K562 (cell line): ENCODE measurements at regions not wholly inside any gene's neighbourhood (a gene's known extent, or its start where the extent isn't known, plus 50 kb on each side); places are given as distances from the start of the nearest gene placed in this dataset.

Experiments
- ATAC-seq: fragments of 200-7000 bp; cut with Tn5 transposase; 3 replicates; pipeline ENCODE4 v1.9.1; 2020; ENCODE audit warnings: moderate library complexity
- BruUV-seq: library from RNA; stranded (reverse); fragments of 400-500 nt; replicated peaks from 2 replicates; lab custom pipeline; 2021; lab: Mats Ljungman, UMichigan
- CTCF ChIA-PET: fragments of 300-600 bp; formaldehyde crosslinking; extraction: SDS; loops from one replicate; lab custom pipeline; 2021; ENCODE audit warnings: low intra/inter-chr PET ratio; lab: Yijun Ruan, JAX
- POLR2A ChIA-PET: fragments of 300-600, 350-650 bp; sonication (Branson Sonifier 250); formaldehyde crosslinking; extraction: SDS; loops from one replicate; lab custom pipeline; 2021; ENCODE audit warnings: antibody characterized with exemption, inconsistent platforms; lab: Yijun Ruan, JAX
- DNase-seq, 4 experiments: peaks; one replicate each; pipeline versions ENCODE4 v3.0.0 to v3.0.0-alpha.2; 2011 to 2018; ENCODE audit warnings: low spot score in 3 of 4, mixed read lengths in 3 of 4; ENCODE audit errors: extremely low read depth in 1 of 4
- FAIRE-seq: peaks from 2 replicates; lab custom pipeline; 2011; peaks lifted over from hg19 to GRCh38; lab: Jason Lieb, UNC
- H2AFZ ChIP-seq: 2 replicates; pipeline ENCODE4 v1.6.0; 2011; ENCODE audit warnings: low read depth, low read length, control low read depth, inconsistent platforms
- H3K27ac ChIP-seq: fragments of 200-600 bp; 3 replicates; pipeline ENCODE4 v1.8.0; 2011; ENCODE audit warnings: low read depth, mild to moderate bottlenecking, control low read depth, inconsistent platforms, low read length, moderate library complexity, mixed read lengths; ENCODE audit errors: extremely low read depth
- H3K27me3 ChIP-seq, 2 experiments: fragments of 300-600 bp in 1 of 2; 2 replicates in 1 of 2; 3 replicates in 1 of 2; pipeline versions ENCODE4 v1.6.0 to v1.8.0; 2011; ENCODE audit warnings: inconsistent platforms in 2 of 2, low read length in 2 of 2, mild to moderate bottlenecking in 1 of 2, mixed read lengths in 1 of 2, moderate library complexity in 1 of 2; ENCODE audit not compliant: control insufficient read depth in 2 of 2, insufficient read depth in 2 of 2
- H3K36me3 ChIP-seq: fragments of 300-600 bp; 3 replicates; pipeline ENCODE4 v1.8.0; 2011; ENCODE audit warnings: mild to moderate bottlenecking, low read length, inconsistent platforms; ENCODE audit not compliant: control insufficient read depth, insufficient read depth
- H3K4me1 ChIP-seq, 2 experiments: fragments of 200-600 bp in 1 of 2; replicated peaks in 1 of 2; 2 replicates in 1 of 2; 3 replicates in 1 of 2; pipeline versions ENCODE4 v1.5.1 to v1.8.0; 2011; ENCODE audit warnings: inconsistent platforms in 2 of 2, low read length in 2 of 2, mild to moderate bottlenecking in 1 of 2, mixed read lengths in 1 of 2, moderate library complexity in 1 of 2; ENCODE audit not compliant: control insufficient read depth in 2 of 2, insufficient read depth in 2 of 2
- H3K4me2 ChIP-seq: 2 replicates; pipeline ENCODE4 v1.6.1; 2011; ENCODE audit warnings: low read length, control low read depth, inconsistent platforms, mixed read lengths; ENCODE audit not compliant: insufficient read depth
- H3K4me3 ChIP-seq: fragments of 200-600 bp; sonication (generic), shearing (Covaris generic); 2 replicates; pipeline ENCODE4 v1.5.1; 2016; ENCODE audit warnings: control low read depth, inconsistent platforms
- H3K79me2 ChIP-seq: fragments of 200-600 bp; 3 replicates; pipeline ENCODE4 v1.8.0; 2011; ENCODE audit warnings: low read length, inconsistent platforms; ENCODE audit not compliant: control insufficient read depth, insufficient read depth
- H3K9ac ChIP-seq, 2 experiments: 2 replicates each; pipeline versions ENCODE4 v1.6.0 to v1.6.1; 2011; ENCODE audit warnings: low read depth in 2 of 2, low read length in 2 of 2, control low read depth in 1 of 2, inconsistent platforms in 1 of 2, mild to moderate bottlenecking in 1 of 2, mixed read lengths in 1 of 2; ENCODE audit not compliant: insufficient read depth in 1 of 2
- H3K9me1 ChIP-seq: one replicate; pipeline ENCODE4 v1.6.0; 2011; ENCODE audit warnings: inconsistent platforms, mild to moderate bottlenecking, low read length, moderate library complexity; ENCODE audit not compliant: control insufficient read depth, insufficient read depth
- H3K9me3 ChIP-seq: replicated peaks from 2 replicates; pipeline ENCODE4 v1.5.1; 2011; ENCODE audit warnings: low read depth, low read length, inconsistent platforms; ENCODE audit not compliant: control insufficient read depth, insufficient read depth
- H4K20me1 ChIP-seq: replicated peaks from 2 replicates; pipeline ENCODE4 v1.6.1; 2011; ENCODE audit warnings: low read length, inconsistent platforms, mixed read lengths; ENCODE audit not compliant: control insufficient read depth, insufficient read depth
- CHD2 ChIP-seq: IDR thresholded peaks from 2 replicates; pipeline ENCODE4 v1.6.1; 2011; ENCODE audit warnings: low read depth, low read length
- MEF2D ChIP-seq: conservative IDR thresholded peaks from 2 replicates; pipeline ENCODE4 v1.6.1; 2016; ENCODE audit warnings: low read depth, missing genetic modification characterization, missing compliant biosample characterization
- MGA ChIP-seq: fragments of 450-650 bp; IDR thresholded peaks from 2 replicates; pipeline ENCODE4 v1.6.1; 2016; ENCODE audit warnings: mild to moderate bottlenecking, moderate library complexity
- MITF ChIP-seq: IDR thresholded peaks from 2 replicates; pipeline ENCODE4 v1.6.1; 2014; ENCODE audit warnings: antibody characterized with exemption
- MYNN ChIP-seq, 2 experiments: sonication (generic); formaldehyde crosslinking in 1 of 2; IDR thresholded peaks; 2 replicates each; pipeline versions ENCODE4 v1.5.0 to v1.6.1; 2016 to 2020; ENCODE audit warnings: antibody characterized with exemption in 1 of 2, missing genetic modification reagents in 1 of 2
- PHF20 ChIP-seq: fragments of 450-650 bp; IDR thresholded peaks from 2 replicates; pipeline ENCODE4 v1.6.1; 2018; ENCODE audit not compliant: partially characterized antibody
- RAD51 ChIP-seq: fragments of 450-650 bp; IDR thresholded peaks from 2 replicates; pipeline ENCODE4 v1.7.1; 2016; ENCODE audit warnings: low read depth, mild to moderate bottlenecking, borderline replicate concordance
- SNIP1 ChIP-seq: fragments of 450-650 bp; IDR thresholded peaks from 2 replicates; pipeline ENCODE4 v1.7.1; 2017; ENCODE audit warnings: low read depth, mild to moderate bottlenecking
- WHSC1 ChIP-seq: IDR thresholded peaks from one replicate; pipeline ENCODE4 v1.6.1; 2012; ENCODE audit warnings: low read length, control low read depth, inconsistent platforms
- ZNF12 ChIP-seq: sonication (generic); formaldehyde crosslinking; IDR thresholded peaks from 2 replicates; pipeline ENCODE4 v1.4.0; 2020; ENCODE audit warnings: mild to moderate bottlenecking, missing genetic modification reagents
- ZNF239 ChIP-seq: fragments of 250-450 bp; sonication (Bioruptor Pico); IDR thresholded peaks from 2 replicates; pipeline ENCODE4 v1.4.0; 2020; ENCODE audit warnings: mild to moderate bottlenecking
- ZNF24 ChIP-seq: fragments of 450-650 bp; IDR thresholded peaks from 2 replicates; pipeline ENCODE4 v1.6.1; 2016
- ZNF311 ChIP-seq: fragments of 250-450 bp; sonication (Bioruptor Pico); IDR thresholded peaks from 2 replicates; pipeline ENCODE4 v1.4.0; 2020; ENCODE audit warnings: mild to moderate bottlenecking, moderate library complexity
- ZSCAN29 ChIP-seq: fragments of 450-650 bp; IDR thresholded peaks from 2 replicates; pipeline ENCODE4 v1.6.1; 2017
- WGBS: fragments of 100-300 bp; shearing (Covaris generic); methylation state at CpG from one replicate; pipeline ENCODE4 v1.1.6; 2016; ENCODE audit warnings: low coverage, mixed read lengths; ENCODE audit not compliant: insufficient coverage; ENCODE audit errors: missing lambda C conversion rate; 5-methylcytosine and 5-hydroxymethylcytosine counted together
- in situ Hi-C: fragments of 300-500 bp; cut with MboI; formaldehyde crosslinking; loops from 4 replicates; pipeline ENCODE4 v1.15.0; 2018; ENCODE audit warnings: inconsistent platforms, mixed read lengths
- intact Hi-C: fragments of 100-400 bp; cut with micrococcal nuclease; formaldehyde crosslinking; loops from 2 replicates; pipeline ENCODE4 v1.14.2; 2022

- Histone ChIP-seq H3K4me2 (no peak overlapping the region), H2AFZ (no peak overlapping the region), H3K4me3 (no peak overlapping the region), H3K27ac (no peak overlapping the region), H3K9ac (no peak overlapping the region), H3K79me2 (no peaks in the 10 kb centered on the region), H3K9me3 (no peaks in the 10 kb centered on the region), H3K27me3 (no peaks in the 10 kb centered on the region), H3K9me1 (no peaks in the 10 kb centered on the region), H4K20me1 (no peaks in the 10 kb centered on the region), H3K4me1 (no peaks in the 10 kb centered on the region), H3K36me3 (no peaks in the 10 kb centered on the region)
- intact Hi-C loops: no loop called here
- no TSS peak for BruUV-seq
- ChIA-PET POLR2A (no interaction called here), CTCF (no interaction called here)
- 0% methylated on average over 1 of the region's 1 CpG for WGBS
- DNase-seq (no peak), ATAC-seq (no peak), FAIRE-seq (no peak)
- in situ Hi-C loops: no loop called here
- TF ChIP-seq ZSCAN29: no peak
- TF ChIP-seq MGA: no peak
- no peak for TF ChIP-seq WHSC1
- TF ChIP-seq ZNF239 (CRISPR knock-in tag): no peak
- TF ChIP-seq SNIP1: no peak
- no peak for TF ChIP-seq MEF2D (tag)
- TF ChIP-seq MITF: no peak
- no peak for TF ChIP-seq RAD51
- no peak for TF ChIP-seq ZNF24
- no peak for TF ChIP-seq CHD2
- TF ChIP-seq MYNN (IDR thresholded peaks at IDR 0.05): no peak
- TF ChIP-seq MYNN (CRISPR knock-in tag; IDR thresholded peaks at IDR 0.05): no peak
- TF ChIP-seq ZNF311 (CRISPR knock-in tag): no peak
- TF ChIP-seq ZNF12: no peak
- no peak for TF ChIP-seq PHF20
Measured at GRCh38 chr13:80497439-80497838, 156.5 kb upstream of the SPRY2 start.
